Stimulated activated CD8-positive, alpha-beta memory T cell treated with anti-CD3 and anti-CD28 coated beads, Interleukin-2, amount 100 ng/mL, for 48 hours (primary cell): ENCODE measurements at regions not wholly inside any gene's neighbourhood (a gene's known extent, or its start where the extent isn't known, plus 50 kb on each side); places are given as distances from the start of the nearest gene placed in this dataset.

Experiments
- DNase-seq, 2 donors: peaks; one replicate each; pipeline ENCODE4 v3.0.0-alpha.2; 2020; ENCODE audit warnings: low read depth in 2 of 2

DNA sequence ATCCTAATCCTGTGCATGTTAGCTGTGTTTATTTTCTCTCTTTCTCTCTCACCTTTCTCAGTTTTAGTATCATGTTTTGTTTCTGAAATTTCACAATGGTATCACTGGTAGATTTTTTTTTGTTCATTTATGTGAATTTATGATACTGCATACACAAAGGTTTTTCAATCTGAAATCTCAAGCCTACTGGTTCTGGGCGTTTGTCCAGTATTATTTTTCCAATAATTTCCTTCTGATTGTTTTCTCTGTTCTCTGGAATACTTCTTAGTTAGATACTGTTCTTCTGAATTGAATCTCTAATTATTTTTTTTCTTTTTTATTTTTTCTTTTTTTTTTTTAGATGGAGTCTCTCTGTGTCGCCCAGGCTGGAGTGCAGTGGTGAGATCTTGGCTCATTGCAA lies 96.2 kb upstream of the TMEM72 start:
- no peak for DNase-seq

GRCh38 chr10:44818041-44818649 lies 93.0 kb upstream of the TMEM72 start:
- no peak for DNase-seq

DNA sequence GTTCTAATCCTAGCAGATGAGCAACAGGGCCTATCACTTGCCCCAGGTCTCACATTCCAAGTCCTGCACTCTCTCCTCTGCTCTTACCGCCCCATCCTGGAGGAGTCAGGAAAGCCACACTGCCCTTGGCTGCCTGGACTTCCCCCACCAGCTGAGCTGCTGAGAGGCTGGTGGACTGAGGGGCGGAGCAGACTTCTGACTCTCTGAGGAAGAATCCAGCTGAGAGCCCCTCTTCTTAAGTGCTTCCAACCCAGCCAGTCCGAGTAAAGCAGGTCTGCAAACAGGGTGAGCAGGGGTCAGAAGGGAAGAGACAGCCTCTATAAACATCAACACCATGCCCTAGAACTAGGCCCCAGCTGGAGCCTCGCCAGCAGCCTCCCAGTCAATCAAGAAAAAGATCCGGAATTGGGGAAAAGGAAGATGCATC lies 92.4 kb upstream of the TMEM72 start:
- DNase-seq, result no peak

DNA sequence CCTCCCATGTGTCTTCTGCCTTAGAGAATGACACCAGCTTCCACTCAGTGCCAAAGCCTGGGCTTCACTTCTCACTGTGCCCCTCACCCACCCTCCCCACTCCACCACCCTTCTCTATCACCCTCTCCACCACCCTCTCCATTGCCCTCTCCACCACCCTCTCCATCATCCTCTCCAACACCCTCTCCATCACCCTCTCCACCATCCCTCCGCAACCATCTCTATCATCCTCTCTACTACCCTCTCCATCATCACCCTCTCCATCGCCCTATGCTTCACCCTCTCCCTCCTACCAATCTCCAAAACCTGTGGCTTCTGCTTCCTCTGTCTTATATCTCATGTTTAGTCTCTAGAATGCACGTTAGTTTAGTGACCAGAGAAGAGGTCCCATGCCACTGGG lies 91.0 kb upstream of the TMEM72 start:
- no peak for DNase-seq

GRCh38 chr10:44821290-44821689 lies 89.8 kb upstream of the TMEM72 start:
- no peak for DNase-seq

DNA sequence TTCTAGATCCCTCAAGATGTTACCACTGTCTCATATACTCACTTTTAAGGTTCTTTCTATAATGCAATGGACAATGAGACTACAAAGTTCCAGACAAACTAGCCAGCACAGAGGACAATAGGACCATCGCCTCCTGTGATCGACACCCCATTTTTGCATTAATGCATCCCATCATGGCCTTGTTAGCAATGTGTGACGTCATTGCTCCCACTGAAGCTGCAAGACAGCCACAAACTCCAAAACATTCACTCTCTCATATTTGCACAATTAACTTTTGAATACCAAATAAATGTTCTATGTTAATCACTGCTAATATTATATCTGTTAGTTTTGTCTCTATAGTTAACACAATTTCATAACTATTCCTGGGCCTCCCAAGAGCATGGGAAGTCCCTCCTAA lies 88.8 kb upstream of the TMEM72 start:
- DNase-seq, result no peak

DNA sequence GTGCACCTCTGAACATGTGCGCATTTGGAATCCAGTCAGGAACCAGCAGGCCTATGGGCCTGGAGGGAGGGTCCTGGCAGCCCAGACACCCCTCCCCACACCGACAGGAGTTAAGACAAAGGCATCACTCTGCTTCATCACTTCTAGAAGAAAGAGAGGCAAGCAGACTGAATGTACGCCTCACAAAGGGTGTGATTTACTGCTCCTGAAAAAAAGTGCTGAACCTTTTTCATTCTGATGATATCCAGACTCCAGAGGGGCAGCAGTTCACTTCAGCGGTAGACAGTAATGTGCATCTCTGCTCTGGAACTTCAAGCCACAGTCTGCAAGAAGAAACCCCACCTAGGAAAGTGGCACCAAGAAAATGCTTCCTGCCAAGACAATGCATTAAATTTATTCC lies 88.2 kb upstream of the TMEM72 start:
- no peak for DNase-seq

DNA sequence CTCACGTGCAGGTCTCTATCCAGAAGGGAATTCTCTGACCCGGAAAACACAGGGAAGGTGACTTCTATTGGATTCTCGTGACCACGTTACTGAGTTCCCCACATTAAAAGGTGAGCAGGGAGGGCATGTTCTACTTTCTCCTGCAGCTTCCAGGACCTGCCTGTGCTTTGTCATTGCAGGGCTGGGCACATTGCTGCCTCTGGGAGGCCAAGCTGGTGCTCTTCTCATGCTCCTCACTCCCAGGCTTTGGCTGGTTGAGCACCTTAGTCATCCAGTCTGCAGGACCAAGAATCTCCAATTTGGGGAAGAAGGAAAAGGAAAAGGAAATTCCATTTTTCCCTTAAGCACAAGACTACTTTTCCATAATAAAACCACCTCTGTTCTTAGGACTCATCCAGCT lies 86.5 kb upstream of the TMEM72 start:
- DNase-seq, result no peak

DNA sequence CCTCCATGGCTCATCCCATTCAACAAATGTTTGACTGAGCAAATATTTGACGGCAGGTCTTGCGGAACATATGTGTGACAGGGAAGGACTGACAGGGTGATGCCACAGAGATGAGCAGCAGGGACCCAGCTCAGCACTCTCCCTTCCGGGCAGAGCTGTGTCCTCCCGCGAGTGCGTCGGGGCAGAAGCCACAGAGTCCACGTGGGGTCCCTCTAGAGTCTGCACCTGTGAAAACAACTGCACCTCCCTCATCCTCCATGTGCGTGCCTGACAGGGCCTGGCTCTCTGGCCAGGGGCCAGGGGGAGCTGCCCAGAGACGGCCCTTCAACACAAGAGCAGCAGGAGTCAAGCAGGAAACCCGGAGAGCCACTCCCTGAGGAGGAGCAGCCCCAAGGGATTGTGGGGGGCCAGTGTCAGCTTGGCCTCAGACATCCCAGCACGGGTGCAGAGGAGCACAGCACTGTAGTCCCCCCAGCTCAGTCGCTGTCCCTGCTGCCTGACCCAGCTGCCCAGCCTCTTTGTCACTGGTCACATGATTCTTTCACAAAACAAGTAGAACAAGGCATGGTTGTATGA lies 83.6 kb upstream of the TMEM72 start:
- DNase-seq, result no peak

DNA sequence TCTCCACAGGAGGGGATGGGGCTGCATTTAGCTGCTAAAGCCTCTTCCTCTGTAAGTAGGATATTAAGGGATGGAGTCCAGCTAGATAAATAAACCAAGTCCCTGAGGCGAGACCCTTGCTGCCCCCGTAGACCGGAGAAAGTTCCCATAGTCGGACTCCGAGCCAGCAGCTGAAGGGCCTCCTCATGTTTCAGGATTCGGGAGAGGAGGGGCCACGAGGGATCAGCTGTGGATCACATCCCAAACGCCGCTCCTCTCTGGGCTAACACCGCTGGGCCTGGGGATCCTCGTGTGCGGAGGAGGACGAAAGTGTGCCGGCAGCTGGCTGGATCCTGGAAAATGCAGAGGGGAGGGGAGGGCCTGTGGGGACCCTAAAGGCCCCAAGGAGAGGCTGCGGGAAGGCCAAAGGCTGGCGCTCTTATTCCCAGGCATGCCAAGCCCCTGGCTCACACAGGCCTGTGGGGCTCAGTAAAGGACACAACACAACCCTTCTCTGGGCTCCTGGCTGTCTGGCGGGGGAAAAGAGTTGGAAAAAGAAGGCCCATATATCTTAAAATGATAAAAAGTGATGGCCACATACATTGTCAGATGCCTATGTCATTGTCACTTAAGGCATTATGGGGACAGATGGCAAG lies 82.5 kb upstream of the TMEM72 start:
- no peak for DNase-seq

- no peak for DNase-seq
Observed at GRCh38 chr10:44829426-44829825, 81.7 kb upstream of the TMEM72 start.

DNA sequence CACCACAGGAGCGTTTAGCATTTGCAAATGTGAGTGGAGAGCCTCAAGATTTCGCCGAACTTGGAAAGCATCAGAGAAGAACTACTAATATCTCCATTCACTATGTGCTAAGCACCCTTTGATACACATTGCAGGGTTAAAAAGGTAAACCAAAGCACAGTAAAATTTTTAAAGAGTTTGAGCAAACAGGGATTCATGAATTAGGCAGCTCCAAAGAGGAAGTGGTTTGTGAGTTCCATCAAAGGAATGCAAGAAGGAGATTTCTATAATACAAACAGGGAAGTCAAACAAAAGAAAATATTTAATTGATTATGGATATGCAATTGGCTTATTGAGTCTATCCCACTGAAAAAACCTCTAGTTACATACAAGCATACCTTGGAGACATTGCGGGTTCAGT lies 81.1 kb upstream of the TMEM72 start:
- no peak for DNase-seq

- no peak for DNase-seq
Observed at GRCh38 chr10:44831581-44831980, 79.6 kb upstream of the TMEM72 start.

DNA sequence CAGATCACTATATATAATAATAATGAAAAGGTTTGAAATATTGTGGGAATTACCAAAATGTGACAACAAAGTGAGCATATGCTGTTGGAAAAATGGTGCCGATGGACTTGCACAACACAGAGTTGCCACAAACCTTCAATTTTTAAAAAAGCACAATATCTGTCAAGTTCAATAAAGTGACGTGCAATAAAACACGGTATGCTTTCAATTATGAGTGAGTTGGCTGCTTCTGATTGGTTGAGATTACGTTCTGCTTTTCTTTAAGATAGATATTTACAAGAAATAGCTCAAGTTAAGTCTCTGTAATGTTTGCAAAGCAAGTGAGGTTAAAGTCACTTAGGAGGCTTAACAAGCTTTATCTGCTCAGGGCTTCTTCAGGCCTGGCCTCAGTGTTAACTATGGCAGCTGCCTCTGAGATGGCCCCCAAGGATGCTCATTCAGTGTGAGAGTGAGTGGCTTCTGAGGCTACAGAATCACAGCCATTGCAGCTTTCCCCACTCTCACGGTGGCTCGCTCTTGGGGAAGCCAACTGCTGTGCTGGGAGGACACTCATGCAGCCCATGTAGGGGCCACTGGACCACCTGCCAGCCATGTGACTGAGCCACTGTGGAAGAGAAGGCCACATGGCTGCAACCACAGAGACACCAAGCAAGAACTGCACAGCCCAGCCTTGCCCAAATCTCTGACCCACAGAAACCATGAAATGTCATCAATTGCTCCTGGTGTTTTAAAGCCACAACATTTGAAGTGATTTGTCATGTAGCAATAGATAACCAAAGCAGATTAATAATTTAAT lies 78.3 kb upstream of the TMEM72 start:
- DNase-seq, result no peak

DNA sequence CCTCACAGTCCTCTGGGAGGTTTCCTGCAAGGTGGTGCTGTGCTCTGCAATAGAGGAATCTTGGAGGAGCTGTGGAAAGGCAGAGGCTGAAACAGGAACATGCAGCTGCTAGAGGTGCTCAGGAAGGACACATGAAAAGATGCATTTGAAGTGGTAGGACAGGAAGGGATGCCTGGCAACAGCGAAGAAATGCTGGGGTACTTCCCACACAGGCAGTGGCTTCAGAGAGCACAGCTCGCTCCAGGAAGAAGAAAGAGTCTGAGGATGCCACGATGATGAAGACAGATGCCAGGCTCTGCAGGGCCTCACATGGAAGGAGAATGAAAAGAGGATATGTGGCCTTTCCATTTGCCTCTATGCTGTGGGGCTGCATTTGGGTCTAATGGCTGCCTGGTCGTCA lies 77.0 kb upstream of the TMEM72 start:
- no peak for DNase-seq

DNA sequence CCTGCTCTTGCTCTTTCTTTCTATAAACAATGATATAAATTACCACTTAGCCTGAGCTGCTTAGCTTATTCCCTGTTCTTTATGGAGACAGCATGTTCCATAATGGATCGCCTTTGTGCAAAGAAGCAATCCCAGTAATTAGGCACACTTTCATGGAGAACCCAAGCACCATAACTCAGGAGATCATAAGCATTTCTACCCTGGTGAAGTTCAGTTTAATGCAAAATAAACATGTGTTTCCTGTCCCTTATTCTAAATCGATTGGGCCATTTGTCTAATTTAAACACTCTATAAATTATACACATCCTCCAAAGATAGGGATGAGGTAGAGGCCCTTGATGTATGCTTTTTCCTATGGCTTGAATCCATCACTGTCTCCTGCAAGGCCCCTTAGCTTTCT lies 75.8 kb upstream of the TMEM72 start:
- DNase-seq, result no peak

DNA sequence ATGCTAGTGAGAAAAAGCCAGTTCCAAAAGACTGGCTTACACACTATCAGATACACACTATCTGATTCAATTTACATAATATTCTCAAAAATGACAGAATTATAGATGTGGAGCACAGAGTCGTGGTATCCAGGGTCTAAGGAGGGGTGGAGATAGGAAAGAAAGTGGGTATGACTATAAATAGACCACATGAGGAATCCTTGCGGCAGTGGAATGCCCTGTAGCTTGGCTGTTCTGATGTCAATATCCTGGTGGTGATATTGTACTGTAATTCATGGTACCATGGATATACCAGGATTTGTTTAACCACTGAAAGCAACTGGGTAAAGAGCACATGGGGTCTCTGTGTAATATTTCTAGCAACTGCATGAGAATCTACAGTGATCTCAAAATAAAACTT lies 67.7 kb upstream of the TMEM72 start:
- no peak for DNase-seq

DNA sequence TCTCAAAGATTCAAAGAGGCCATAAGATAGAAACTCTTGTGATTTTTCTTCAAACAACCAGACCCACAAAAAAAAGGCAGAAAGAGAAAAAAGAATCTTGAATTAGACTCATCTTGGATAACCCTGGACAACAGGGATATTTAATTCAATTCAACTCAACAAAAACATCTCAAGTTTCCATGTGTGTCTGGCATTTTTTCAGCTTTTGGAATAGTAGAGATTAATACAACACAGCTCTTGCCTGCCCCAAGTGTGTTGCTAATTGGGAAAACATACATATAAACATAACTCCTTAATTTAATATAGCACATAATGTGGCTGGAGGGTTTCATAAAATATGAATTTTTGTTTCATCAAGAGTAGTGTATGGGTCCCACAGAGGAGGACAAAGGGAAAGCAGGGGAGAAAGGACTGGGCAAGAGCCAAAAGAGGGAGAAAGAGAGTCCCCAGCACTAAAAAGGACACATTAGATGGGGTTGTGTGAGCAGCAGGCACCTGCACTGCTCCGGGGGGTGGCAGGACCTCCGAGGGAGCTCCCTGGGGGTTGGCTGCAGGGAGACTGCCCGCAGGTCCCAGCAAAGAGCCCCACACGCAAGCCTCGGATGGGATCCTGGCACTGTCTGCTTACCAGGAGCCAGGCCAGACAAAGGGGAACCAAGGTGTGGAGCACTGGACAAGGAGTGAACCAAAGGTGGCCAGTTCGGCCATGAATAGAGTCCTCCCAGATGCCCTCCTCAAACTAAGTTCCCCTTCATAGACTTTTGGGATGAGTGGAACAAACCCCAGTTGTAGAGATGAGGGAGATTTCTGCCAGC lies 65.6 kb upstream of the TMEM72 start:
- no peak for DNase-seq

DNA sequence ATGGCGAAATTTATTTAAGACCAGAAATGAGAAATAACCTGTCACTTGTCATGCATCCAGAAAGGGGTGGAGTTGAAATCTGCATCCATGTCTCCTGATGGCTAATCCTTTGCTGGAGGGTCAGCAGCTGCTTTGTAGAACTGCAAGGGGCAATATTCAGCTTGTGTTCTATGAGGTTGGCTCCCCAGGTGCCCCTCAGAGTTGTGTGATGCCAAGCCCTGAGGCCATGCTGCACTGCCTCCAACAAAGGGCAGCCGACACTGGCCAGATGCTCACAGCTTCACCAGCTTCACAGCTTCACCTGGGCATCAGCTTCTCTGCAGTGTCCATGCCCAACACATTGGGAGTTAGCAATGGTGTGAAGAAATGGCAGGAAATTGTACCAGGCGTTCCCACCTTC lies 64.0 kb upstream of the TMEM72 start:
- DNase-seq, result no peak

DNA sequence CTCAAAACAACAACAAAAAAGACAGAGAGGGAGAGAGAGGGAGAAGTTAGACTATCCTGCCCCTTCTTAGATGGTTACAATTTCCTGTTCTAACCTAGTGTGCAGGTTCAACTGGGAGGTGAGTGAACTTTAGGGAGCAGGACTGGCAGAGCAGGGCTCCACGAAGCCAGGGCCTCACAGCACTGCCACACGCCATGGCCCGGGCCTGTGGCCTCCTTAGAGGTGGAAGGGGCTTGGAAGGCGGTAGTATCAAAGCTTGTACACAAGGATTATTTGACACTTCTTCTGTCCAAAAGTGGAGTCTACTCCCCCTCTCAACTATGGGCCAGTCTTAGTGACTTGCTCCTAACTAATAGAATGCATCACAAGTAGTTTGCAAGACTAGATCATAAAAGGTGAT lies 62.9 kb upstream of the TMEM72 start:
- no peak for DNase-seq

DNA sequence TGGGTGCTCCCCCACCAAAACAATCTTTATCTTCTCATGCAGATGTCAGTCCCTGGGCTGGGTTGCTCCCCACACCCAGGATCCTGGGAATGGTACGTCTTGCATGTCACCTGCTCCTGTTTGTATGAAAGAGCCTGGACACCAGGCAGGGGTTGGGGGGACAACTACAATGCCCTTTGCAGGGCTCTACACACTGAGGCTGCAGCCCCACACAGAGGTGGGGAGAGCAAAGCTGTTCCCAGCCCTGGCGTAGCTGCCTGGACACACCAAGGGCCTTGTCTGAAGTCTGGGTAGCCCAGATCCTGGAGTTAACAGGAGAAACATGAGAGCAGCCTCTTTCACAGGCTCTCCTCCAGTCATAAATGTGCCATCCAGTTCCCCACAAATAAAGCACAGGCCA lies 61.2 kb upstream of the TMEM72 start:
- no peak for DNase-seq

- no peak for DNase-seq
Observed at GRCh38 chr10:44850356-44850934, 60.7 kb upstream of the TMEM72 start.
